Caco-2 (cell line): ENCODE measurements at regions not wholly inside any gene's neighbourhood (a gene's known extent, or its start where the extent isn't known, plus 50 kb on each side); places are given as distances from the start of the nearest gene placed in this dataset.

Experiments used
- BruUV-seq: library from RNA; stranded (reverse); fragments of 400-500 nt; replicated peaks from 2 replicates; lab custom pipeline; 2021; lab: Mats Ljungman, UMichigan
- CTCF ChIA-PET: fragments of 300-600 bp; sonication (Branson Sonifier 250); formaldehyde crosslinking; loops from one replicate; lab custom pipeline; 2022; ENCODE audit warnings: antibody characterized with exemption; lab: Charles Lee
- POLR2A ChIA-PET: fragments of 300-600 bp; sonication (Branson Sonifier 250); formaldehyde crosslinking; loops from one replicate; lab custom pipeline; 2022; ENCODE audit warnings: antibody characterized with exemption; lab: Charles Lee
- DNase-seq, 2 experiments: peaks; one replicate each; pipeline versions ENCODE4 v3.0.0 to v3.0.0-alpha.2; 2020 to 2022
- H3K27me3 ChIP-seq: replicated peaks from 2 replicates; pipeline ENCODE4 v1.6.0; 2011; ENCODE audit warnings: low read length; ENCODE audit not compliant: control insufficient read depth, insufficient read depth
- H3K36me3 ChIP-seq: 2 replicates; pipeline ENCODE4 v1.5.1; 2011; ENCODE audit warnings: low read length; ENCODE audit not compliant: control insufficient read depth, insufficient read depth
- H3K4me1 ChIP-seq: fragments of 250-450 bp; sonication (Bioruptor Pico); 2 replicates; pipeline ENCODE4 v1.5.1; 2020; ENCODE audit warnings: mild to moderate bottlenecking
- H3K4me3 ChIP-seq: 2 replicates; pipeline ENCODE4 v1.5.1; 2011; ENCODE audit warnings: low read depth, mild to moderate bottlenecking, control low read depth, low read length
- H3K9me3 ChIP-seq: fragments of 250-450 bp; sonication (Bioruptor Pico); 2 replicates; pipeline ENCODE4 v1.5.1; 2020; ENCODE audit warnings: mild to moderate bottlenecking, moderate library complexity
- H3K27ac Mint-ChIP-seq: one replicate; pipeline ENCODE4 v1.8.0; 2022; ENCODE audit warnings: mixed read lengths; ENCODE audit not compliant: unreplicated experiment
- H3K27me3 Mint-ChIP-seq: one replicate; pipeline ENCODE4 v1.8.0; 2022; ENCODE audit warnings: mixed read lengths; ENCODE audit not compliant: insufficient read depth, unreplicated experiment
- H3K36me3 Mint-ChIP-seq: one replicate; pipeline ENCODE4 v1.8.0; 2022; ENCODE audit warnings: mild to moderate bottlenecking, mixed read lengths; ENCODE audit not compliant: insufficient read depth, unreplicated experiment
- H3K4me1 Mint-ChIP-seq: one replicate; pipeline ENCODE4 v1.8.0; 2022; ENCODE audit warnings: low read depth, mixed read lengths; ENCODE audit not compliant: unreplicated experiment
- H3K4me3 Mint-ChIP-seq: one replicate; pipeline ENCODE4 v1.8.0; 2022; ENCODE audit warnings: mild to moderate bottlenecking, moderate library complexity, mixed read lengths; ENCODE audit not compliant: unreplicated experiment
- H3K9me3 Mint-ChIP-seq: one replicate; pipeline ENCODE4 v1.8.0; 2022; ENCODE audit warnings: mixed read lengths; ENCODE audit not compliant: unreplicated experiment
- CTCF ChIP-seq, 2 experiments: fragments of 200-600 bp in 1 of 2; IDR thresholded peaks; 1 replicate in 1 of 2; 2 replicates in 1 of 2; pipeline versions ENCODE4 v1.5.1 to v1.8.0; 2011 to 2022; ENCODE audit warnings: antibody characterized with exemption in 1 of 2, control low read depth in 1 of 2, inconsistent platforms in 1 of 2, low read depth in 1 of 2, low read length in 1 of 2, mild to moderate bottlenecking in 1 of 2, moderate library complexity in 1 of 2; ENCODE audit not compliant: insufficient read depth in 1 of 2, severe bottlenecking in 1 of 2, unreplicated experiment in 1 of 2
- intact Hi-C: fragments of 100-400 bp; cut with micrococcal nuclease; formaldehyde crosslinking; loops from one replicate; pipeline ENCODE4 v1.10.0; 2022; ENCODE audit not compliant: unreplicated experiment

- ChIA-PET CTCF (no interaction called here), POLR2A (no interaction called here)
- no peaks in the 10 kb centered on the region for H3K27me3 ChIP-seq
- no peaks in the 10 kb centered on the region for H3K4me1 ChIP-seq
- no peaks in the 10 kb centered on the region for H3K4me1 Mint-ChIP-seq
- intact Hi-C loops: no loop called here
- H3K36me3 ChIP-seq: no peaks in the 10 kb centered on the region
- H3K4me3 ChIP-seq: no peak overlapping the region
- no peak for TF ChIP-seq CTCF (IDR thresholded peaks at IDR 0.05; ENCODE audit: insufficient read depth in 1 of 2, low read depth in 1 of 2, low read length in 1 of 2, severe bottlenecking in 1 of 2, unreplicated experiment in 1 of 2)
- no peaks in the 10 kb centered on the region for H3K27me3 Mint-ChIP-seq
- no peaks in the 10 kb centered on the region for H3K36me3 Mint-ChIP-seq
- peaks cover 6% of the 10 kb centered on the region for H3K9me3 ChIP-seq
- DNase-seq: no peak
- peaks cover 17% of the 10 kb centered on the region for H3K9me3 Mint-ChIP-seq
- BruUV-seq: no TSS peak
- no peak overlapping the region for H3K27ac Mint-ChIP-seq
- no peak overlapping the region for H3K4me3 Mint-ChIP-seq
Measured at GRCh38 chr7:138377306-138377705, 82.8 kb upstream of the TRIM24 start.

- Mint-ChIP-seq H3K27ac (no peak overlapping the region), H3K9me3 (peaks cover 31% of the 10 kb centered on the region), H3K27me3 (no peaks in the 10 kb centered on the region), H3K36me3 (no peaks in the 10 kb centered on the region), H3K4me3 (no peak overlapping the region), H3K4me1 (no peaks in the 10 kb centered on the region)
- no peaks in the 10 kb centered on the region for H3K27me3 ChIP-seq
- no peak overlapping the region for H3K4me3 ChIP-seq
- no peaks in the 10 kb centered on the region for H3K36me3 ChIP-seq
- BruUV-seq: no TSS peak
- CTCF ChIA-PET: no interaction called here
- TF ChIP-seq CTCF (IDR thresholded peaks at IDR 0.05; ENCODE audit: insufficient read depth in 1 of 2, low read depth in 1 of 2, low read length in 1 of 2, severe bottlenecking in 1 of 2, unreplicated experiment in 1 of 2): no peak
- no peaks in the 10 kb centered on the region for H3K4me1 ChIP-seq
- POLR2A ChIA-PET: no interaction called here
- peaks cover 6% of the 10 kb centered on the region for H3K9me3 ChIP-seq
- intact Hi-C loops: no loop called here
- no peak for DNase-seq
Measured at GRCh38 chr7:138378741-138379559, 81.1 kb upstream of the TRIM24 start.

- no peak for DNase-seq
- Histone ChIP-seq H3K27me3 (no peaks in the 10 kb centered on the region), H3K4me1 (0 out of 2 replicates have a peak, but pooled peaks cover 3% of the 10 kb centered on the region), H3K36me3 (no peaks in the 10 kb centered on the region; the same call in 1 of the 2 replicates), H3K9me3 (peaks cover 11% of the 10 kb centered on the region), H3K4me3 (no peak overlapping the region)
- no peak overlapping the region for H3K4me3 Mint-ChIP-seq
- H3K36me3 Mint-ChIP-seq: peaks cover 7% of the 10 kb centered on the region
- CTCF ChIA-PET: no interaction called here
- H3K4me1 Mint-ChIP-seq: no peaks in the 10 kb centered on the region
- no peak for TF ChIP-seq CTCF (IDR thresholded peaks at IDR 0.05; ENCODE audit: insufficient read depth in 1 of 2, low read depth in 1 of 2, low read length in 1 of 2, severe bottlenecking in 1 of 2, unreplicated experiment in 1 of 2)
- POLR2A ChIA-PET: no interaction called here
- peaks cover 31% of the 10 kb centered on the region for H3K9me3 Mint-ChIP-seq
- intact Hi-C loops: no loop called here
- BruUV-seq: no TSS peak
- no peak overlapping the region for H3K27ac Mint-ChIP-seq
- H3K27me3 Mint-ChIP-seq: no peaks in the 10 kb centered on the region
Measured at GRCh38 chr7:138382862-138383565, 77.0 kb upstream of the TRIM24 start.
